Activated B cell treated with CpG ODN at 0.5 μM for 24 hours (primary cell): ENCODE measurements at regions not wholly inside any gene's neighbourhood (a gene's known extent, or its start where the extent isn't known, plus 50 kb on each side); places are given as distances from the start of the nearest gene placed in this dataset.

Experiments used
- ATAC-seq: fragments of 200-7000 bp; cut with Tn5 transposase; one replicate; pipeline ENCODE4 v1.10.0; 2021; ENCODE audit warnings: low read depth, mild to moderate bottlenecking, moderate library complexity
- CTCF ChIA-PET: fragments of 350-600 bp; sonication (Branson Sonifier 250); formaldehyde crosslinking; loops from one replicate; lab custom pipeline; 2021; ENCODE audit warnings: antibody characterized with exemption; lab: Charles Lee
- POLR2A ChIA-PET: fragments of 350-600 bp; sonication (Branson Sonifier 250); formaldehyde crosslinking; loops from one replicate; lab custom pipeline; 2021; ENCODE audit warnings: antibody characterized with exemption; lab: Charles Lee
- DNase-seq: peaks from one replicate; pipeline ENCODE4 v3.0.0; 2022
- H3K27ac Mint-ChIP-seq: one replicate; pipeline ENCODE4 v1.8.0; 2020; ENCODE audit warnings: mixed read lengths
- H3K27me3 Mint-ChIP-seq: one replicate; pipeline ENCODE4 v1.8.0; 2021; ENCODE audit warnings: mixed read lengths
- H3K36me3 Mint-ChIP-seq: one replicate; pipeline ENCODE4 v1.8.0; 2021; ENCODE audit warnings: low read depth, mixed read lengths
- H3K4me1 Mint-ChIP-seq: one replicate; pipeline ENCODE4 v1.8.0; 2021; ENCODE audit warnings: mixed read lengths
- H3K4me3 Mint-ChIP-seq: one replicate; pipeline ENCODE4 v1.8.0; 2020; ENCODE audit warnings: mild to moderate bottlenecking, mixed read lengths
- H3K9me3 Mint-ChIP-seq: one replicate; pipeline ENCODE4 v1.8.0; 2020; ENCODE audit warnings: mixed read lengths
- CTCF ChIP-seq: fragments of 200-600 bp; IDR thresholded peaks from one replicate; pipeline ENCODE4 v1.8.0; 2022; ENCODE audit warnings: antibody characterized with exemption, mild to moderate bottlenecking
- intact Hi-C: fragments of 100-400 bp; cut with micrococcal nuclease; formaldehyde crosslinking; loops from one replicate; pipeline ENCODE4 v1.15.1; 2024

DNA sequence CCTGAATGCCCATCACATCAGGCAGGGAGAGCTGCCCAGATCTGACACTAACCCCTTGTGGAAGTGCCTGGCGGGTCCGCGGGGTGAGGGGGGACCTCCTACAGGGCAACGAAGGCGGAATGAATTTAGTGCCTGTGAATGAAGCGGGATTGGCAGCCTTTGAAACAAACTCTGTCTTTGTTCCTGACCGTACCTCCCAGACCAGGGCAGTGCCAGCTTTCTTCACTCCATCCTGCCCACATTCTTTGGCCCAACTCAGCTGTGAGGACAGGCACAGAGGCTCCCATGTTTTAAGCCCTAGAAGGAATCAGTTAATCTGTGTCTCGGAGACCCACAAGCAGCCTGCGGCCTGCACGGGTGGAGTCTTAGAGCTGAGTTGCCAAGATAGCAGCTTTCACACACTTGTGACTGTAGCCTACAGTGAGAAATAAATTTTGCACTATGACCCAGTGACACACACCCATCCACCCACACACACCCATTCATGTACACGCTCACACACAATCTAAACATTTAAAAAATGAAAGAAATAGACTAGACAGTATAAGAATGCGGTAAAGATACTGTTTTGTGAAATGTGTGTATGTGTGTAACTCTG lies 60.1 kb upstream of the USP24 start:
- Mint-ChIP-seq H3K36me3 (no peaks in the 10 kb centered on the region), H3K27ac (no peak overlapping the region), H3K9me3 (no peaks in the 10 kb centered on the region), H3K4me1 (peaks cover 25% of the 10 kb centered on the region), H3K4me3 (no peak overlapping the region), H3K27me3 (no peaks in the 10 kb centered on the region)
- ChIA-PET POLR2A (no interaction called here), CTCF (no interaction called here)
- ATAC-seq (no peak), DNase-seq (no peak)
- TF ChIP-seq CTCF = no peak
- intact Hi-C loops = no loop called here

DNA sequence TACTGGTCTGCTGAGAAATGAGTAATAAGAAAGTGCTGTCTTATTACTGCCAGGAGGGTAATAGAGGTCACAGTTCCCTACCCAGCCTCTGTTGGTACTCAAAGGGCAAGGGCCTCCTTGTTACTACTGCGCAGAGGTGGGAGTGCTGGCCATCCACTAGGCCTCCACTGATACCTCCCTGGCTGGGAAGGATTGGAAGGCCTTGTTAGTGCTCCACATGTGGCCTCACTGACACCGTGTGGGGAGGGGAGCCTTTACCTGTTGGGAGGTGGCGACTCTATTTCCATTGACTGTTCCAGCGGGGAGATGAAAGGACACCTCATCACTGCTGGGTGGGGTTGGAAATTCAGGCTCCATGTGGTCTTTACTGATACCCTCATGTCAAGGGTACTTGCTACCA lies 57.8 kb upstream of the USP24 start:
- Mint-ChIP-seq H3K9me3 (peaks cover 2% of the 10 kb centered on the region), H3K4me3 (no peak overlapping the region), H3K27me3 (no peaks in the 10 kb centered on the region), H3K4me1 (peaks cover 22% of the 10 kb centered on the region), H3K27ac (no peak overlapping the region), H3K36me3 (no peaks in the 10 kb centered on the region)
- ChIA-PET POLR2A (no interaction called here), CTCF (interaction anchor here (1.2 kb wide), 1 partner anchor 60 kb away, joined by 4 read pairs; no protein-coding TSS in a partner anchor)
- no peak for TF ChIP-seq CTCF
- DNase-seq (no peak), ATAC-seq (no peak)
- intact Hi-C loops = no loop called here
